HCT116 (cell line): ENCODE measurements at regions not wholly inside any gene's neighbourhood (a gene's known extent, or its start where the extent isn't known, plus 50 kb on each side); places are given as distances from the start of the nearest gene placed in this dataset.

Source experiments
- EZH2 ChIP-seq: fragments of 200-600 bp; sonication (generic); IDR thresholded peaks from 2 replicates; pipeline ENCODE4 v1.6.1; 2017; ENCODE audit warnings: antibody characterized with exemption, mixed run types
- YY1 ChIP-seq: IDR thresholded peaks from 2 replicates; pipeline ENCODE4 v1.6.1; 2011; ENCODE audit warnings: low read length, low read depth, moderate library complexity, mild to moderate bottlenecking; ENCODE audit not compliant: insufficient replicate concordance; ENCODE audit errors: extremely low read depth
- TF ChIP-seq, protein P1 (sequence below), 3 experiments: fragments of 200-600 bp in 1 of 3; sonication (generic) in 1 of 3; IDR thresholded peaks in 2 of 3; conservative IDR thresholded peaks in 1 of 3; 2 replicates each; pipeline ENCODE4 v1.5.1; 2012 to 2017; ENCODE audit warnings: low read depth in 2 of 3, low read length in 2 of 3, antibody characterized with exemption in 1 of 3, borderline replicate concordance in 1 of 3, control low read depth in 1 of 3, mild to moderate bottlenecking in 1 of 3, mixed read lengths in 1 of 3, mixed run types in 1 of 3, moderate library complexity in 1 of 3; ENCODE audit not compliant: insufficient read depth in 1 of 3

DNA sequence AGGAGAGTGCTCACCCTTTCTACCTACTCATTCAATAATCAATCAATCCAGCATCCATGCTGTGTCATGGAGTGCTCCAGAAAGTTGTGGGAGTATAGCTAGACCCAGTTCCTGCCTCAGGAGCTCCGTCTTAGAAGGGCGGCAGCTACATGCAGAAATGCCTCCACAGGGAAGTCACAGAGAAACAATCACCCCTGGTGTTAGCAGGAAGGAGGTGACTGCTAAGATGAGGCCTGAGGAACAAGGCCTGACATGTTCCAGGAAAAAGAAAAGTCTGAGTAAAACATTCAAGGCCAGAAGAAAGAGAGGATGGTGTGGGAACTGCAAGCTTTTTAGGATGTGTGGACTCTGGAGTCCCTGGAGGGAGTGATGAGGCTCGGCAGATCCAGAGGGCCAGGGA, 142.5 kb upstream of the MAGI3 start:
- TF ChIP-seq, protein P1, sequence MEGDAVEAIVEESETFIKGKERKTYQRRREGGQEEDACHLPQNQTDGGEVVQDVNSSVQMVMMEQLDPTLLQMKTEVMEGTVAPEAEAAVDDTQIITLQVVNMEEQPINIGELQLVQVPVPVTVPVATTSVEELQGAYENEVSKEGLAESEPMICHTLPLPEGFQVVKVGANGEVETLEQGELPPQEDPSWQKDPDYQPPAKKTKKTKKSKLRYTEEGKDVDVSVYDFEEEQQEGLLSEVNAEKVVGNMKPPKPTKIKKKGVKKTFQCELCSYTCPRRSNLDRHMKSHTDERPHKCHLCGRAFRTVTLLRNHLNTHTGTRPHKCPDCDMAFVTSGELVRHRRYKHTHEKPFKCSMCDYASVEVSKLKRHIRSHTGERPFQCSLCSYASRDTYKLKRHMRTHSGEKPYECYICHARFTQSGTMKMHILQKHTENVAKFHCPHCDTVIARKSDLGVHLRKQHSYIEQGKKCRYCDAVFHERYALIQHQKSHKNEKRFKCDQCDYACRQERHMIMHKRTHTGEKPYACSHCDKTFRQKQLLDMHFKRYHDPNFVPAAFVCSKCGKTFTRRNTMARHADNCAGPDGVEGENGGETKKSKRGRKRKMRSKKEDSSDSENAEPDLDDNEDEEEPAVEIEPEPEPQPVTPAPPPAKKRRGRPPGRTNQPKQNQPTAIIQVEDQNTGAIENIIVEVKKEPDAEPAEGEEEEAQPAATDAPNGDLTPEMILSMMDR (IDR thresholded peaks at IDR 0.05 in 2 of 3, conservative IDR thresholded peaks at IDR 0.05 in 1 of 3; ENCODE audit: borderline replicate concordance in 1 of 3, insufficient read depth in 1 of 3, low read depth in 2 of 3, low read length in 2 of 3): no peak
- TF ChIP-seq YY1 (no peak), EZH2 (no peak)
